Adrenal gland (tissue), 9 donors: ENCODE measurements at regions not wholly inside any gene's neighbourhood (a gene's known extent, or its start where the extent isn't known, plus 50 kb on each side); places are given as distances from the start of the nearest gene placed in this dataset.

Experiments
- DNase-seq, 7 donors: peaks; one replicate each; pipeline ENCODE4 v3.0.0-alpha.2; 2019 to 2020
- H3K27ac ChIP-seq, 5 donors: fragments of 200-600 bp; sonication (generic) in 4 of 5; 1 replicate in 3 of 5; 2 replicates in 2 of 5; pipeline versions ENCODE4 v1.5.1 to v1.8.0; 2016 to 2020; ENCODE audit warnings: mild to moderate bottlenecking in 1 of 5
- H3K27me3 ChIP-seq: fragments of 200-600 bp; 2 replicates; pipeline ENCODE4 v1.8.0; 2021
- H3K36me3 ChIP-seq, 2 donors: fragments of 200-600 bp; replicated peaks in 1 of 2; 1 replicate in 1 of 2; 2 replicates in 1 of 2; pipeline versions ENCODE4 v1.5.1 to v1.8.0; 2018 to 2022
- H3K4me1 ChIP-seq, 2 donors: fragments of 200-600 bp; replicated peaks in 1 of 2; 1 replicate in 1 of 2; 2 replicates in 1 of 2; pipeline versions ENCODE4 v1.5.1 to v1.8.0; 2018 to 2021
- H3K4me3 ChIP-seq, 4 donors: fragments of 200-600 bp; sonication (generic) in 3 of 4; one replicate each; pipeline ENCODE4 v1.5.1; 2016 to 2018
- H3K9me3 ChIP-seq, 3 donors: fragments of 200-600 bp; sonication (generic) in 1 of 3; replicated peaks in 1 of 3; 1 replicate in 2 of 3; 2 replicates in 1 of 3; pipeline versions ENCODE4 v1.5.1 to v1.8.0; 2016 to 2021
- POLR2A ChIP-seq, 2 donors: fragments of 450-650 bp; IDR thresholded peaks; one replicate each; pipeline ENCODE4 v1.6.1; 2017; ENCODE audit warnings: antibody characterized with exemption in 2 of 2, mild to moderate bottlenecking in 2 of 2, moderate library complexity in 1 of 2
- WGBS, 4 donors: extraction: QIAGEN DNeasy Blood & Tissue Kit in 2 of 4; methylation state at CpG; one replicate each; pipeline versions ENCODE4 v1.1.5 to v1.1.7; 2013 to 2017; 5-methylcytosine and 5-hydroxymethylcytosine counted together
- intact Hi-C, 2 donors: fragments of 100-400 bp; cut with DNase I; formaldehyde crosslinking; loops; one replicate each; pipeline versions ENCODE4 v1.14.1 to v1.15.0; 2022 to 2023
- TF ChIP-seq, protein P1 (sequence below), 6 experiments: fragments of 450-650 bp in 4 of 6; fragments of 200-600 bp in 2 of 6; sonication (generic) in 1 of 6; IDR thresholded peaks; 1 replicate in 5 of 6; 2 replicates in 1 of 6; pipeline versions ENCODE4 v1.5.1 to v1.8.0; 2016 to 2021; ENCODE audit warnings: antibody characterized with exemption in 6 of 6, mild to moderate bottlenecking in 2 of 6, moderate library complexity in 1 of 6
- donor health status: healthy with polysubstance abuse.
- donor health status: Bipolar disorder and iron deficiency.
- donor health status: DM: yes; HTN: yes; CAD: no.
- donor health status: DM: no; HTN: no; CAD: no.
- donor health status: DM: no; HTN: no; CAD: no.

- intact Hi-C loops = no loop called here
- Histone ChIP-seq H3K4me3 (no peak overlapping the region), H3K9me3 (no peaks in the 10 kb centered on the region), H3K27ac (no peak overlapping the region), H3K4me1 (no peaks in the 10 kb centered on the region), H3K36me3 (no peaks in the 10 kb centered on the region), H3K27me3 (no peaks in the 10 kb centered on the region)
- no peak for DNase-seq
- 78 to 88% (median 80%) methylated on average over 5 of the region's 5 CpGs for WGBS, 4 donors
- no peak for TF ChIP-seq POLR2A (IDR thresholded peaks at IDR 0.05)
- TF ChIP-seq, protein P1, sequence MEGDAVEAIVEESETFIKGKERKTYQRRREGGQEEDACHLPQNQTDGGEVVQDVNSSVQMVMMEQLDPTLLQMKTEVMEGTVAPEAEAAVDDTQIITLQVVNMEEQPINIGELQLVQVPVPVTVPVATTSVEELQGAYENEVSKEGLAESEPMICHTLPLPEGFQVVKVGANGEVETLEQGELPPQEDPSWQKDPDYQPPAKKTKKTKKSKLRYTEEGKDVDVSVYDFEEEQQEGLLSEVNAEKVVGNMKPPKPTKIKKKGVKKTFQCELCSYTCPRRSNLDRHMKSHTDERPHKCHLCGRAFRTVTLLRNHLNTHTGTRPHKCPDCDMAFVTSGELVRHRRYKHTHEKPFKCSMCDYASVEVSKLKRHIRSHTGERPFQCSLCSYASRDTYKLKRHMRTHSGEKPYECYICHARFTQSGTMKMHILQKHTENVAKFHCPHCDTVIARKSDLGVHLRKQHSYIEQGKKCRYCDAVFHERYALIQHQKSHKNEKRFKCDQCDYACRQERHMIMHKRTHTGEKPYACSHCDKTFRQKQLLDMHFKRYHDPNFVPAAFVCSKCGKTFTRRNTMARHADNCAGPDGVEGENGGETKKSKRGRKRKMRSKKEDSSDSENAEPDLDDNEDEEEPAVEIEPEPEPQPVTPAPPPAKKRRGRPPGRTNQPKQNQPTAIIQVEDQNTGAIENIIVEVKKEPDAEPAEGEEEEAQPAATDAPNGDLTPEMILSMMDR (IDR thresholded peaks at IDR 0.05) = no peak
Measured at GRCh38 chr7:38066391-38066790, 111.7 kb upstream of the STARD3NL start.

DNA sequence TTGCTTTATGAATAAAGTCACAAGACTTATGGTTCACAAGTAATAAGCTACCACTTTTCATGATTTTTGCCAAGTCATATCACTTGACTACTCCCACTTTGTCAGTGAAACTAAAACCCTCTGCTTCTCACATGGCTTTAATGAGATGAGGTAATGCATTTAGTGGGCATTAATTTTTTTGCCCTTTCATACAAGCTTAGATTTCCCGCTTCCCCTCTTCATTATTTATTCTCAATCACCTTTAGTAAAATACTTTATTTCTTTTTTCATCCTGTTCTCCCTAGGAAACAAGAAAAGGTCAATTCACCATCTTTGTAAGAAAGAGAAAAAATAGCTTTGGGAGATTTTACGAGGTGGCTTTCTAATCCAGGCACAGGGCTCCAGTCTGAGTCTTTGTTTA lies 109.6 kb upstream of the STARD3NL start:
- no peak for TF ChIP-seq POLR2A (IDR thresholded peaks at IDR 0.05)
- TF ChIP-seq, protein P1 (IDR thresholded peaks at IDR 0.05) = no peak
- Histone ChIP-seq H3K27me3 (no peaks in the 10 kb centered on the region), H3K4me3 (no peak overlapping the region), H3K4me1 (no peaks in the 10 kb centered on the region), H3K9me3 (no peaks in the 10 kb centered on the region), H3K36me3 (no peaks in the 10 kb centered on the region), H3K27ac (no peak overlapping the region)
- intact Hi-C loops = no loop called here
- no peak for DNase-seq
- 84 to 94% (median 88%) methylated on average over 2 of the region's 2 CpGs for whole genome bisulfite sequencing, 4 donors

- Histone ChIP-seq H3K27me3 (no peaks in the 10 kb centered on the region), H3K36me3 (no peaks in the 10 kb centered on the region), H3K4me1 (no peaks in the 10 kb centered on the region), H3K4me3 (no peak overlapping the region), H3K9me3 (no peaks in the 10 kb centered on the region), H3K27ac (no peak overlapping the region)
- DNase-seq = no peak
- intact Hi-C loops = no loop called here
- no peak for TF ChIP-seq POLR2A (IDR thresholded peaks at IDR 0.05)
- TF ChIP-seq, protein P1 (IDR thresholded peaks at IDR 0.05) = no peak
- 74 to 89% (median 79%) methylated on average over 6 of the region's 6 CpGs for WGBS, 4 donors
Measured at GRCh38 chr7:38069052-38069451, 109.0 kb upstream of the STARD3NL start.

DNA sequence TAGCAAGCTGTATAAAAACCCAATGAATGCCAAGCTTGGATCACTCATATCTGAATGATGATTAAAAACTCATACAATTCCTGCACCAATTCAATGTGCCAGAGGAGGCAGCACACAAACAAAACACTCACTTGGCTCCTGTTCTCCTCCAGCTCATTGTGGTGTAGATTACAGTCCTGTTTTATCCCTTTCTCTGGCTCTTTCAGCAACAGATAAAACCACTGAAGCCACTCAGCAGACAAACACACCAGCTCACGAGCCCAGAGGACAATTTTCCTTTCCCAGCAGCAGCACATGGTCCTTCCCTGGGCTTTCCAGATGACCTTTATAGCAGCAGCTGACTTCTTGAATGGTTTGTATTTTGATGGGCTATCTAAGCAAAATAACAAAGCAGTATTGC lies 107.3 kb upstream of the STARD3NL start:
- DNase-seq = peak in 5 of 7 donors; percentile 31 to 73 (median 45)
- 0 to 28% (median 18%) methylated on average over 1 of the region's 1 CpG for WGBS, 4 donors
- TF ChIP-seq, protein P1 (IDR thresholded peaks at IDR 0.05) = peak; percentile 16 to 65 (median 44)
- TF ChIP-seq POLR2A (IDR thresholded peaks at IDR 0.05) = no peak
- H3K9me3 ChIP-seq = no peaks in the 10 kb centered on the region
- H3K4me1 ChIP-seq = no peaks in the 10 kb centered on the region
- no peaks in the 10 kb centered on the region for H3K27me3 ChIP-seq
- no peak overlapping the region for H3K27ac ChIP-seq
- H3K36me3 ChIP-seq = no peaks in the 10 kb centered on the region
- H3K4me3 ChIP-seq = no peak overlapping the region
- intact Hi-C loops = no loop called here
